GM12891 (cell line): ENCODE measurements at regions not wholly inside any gene's neighbourhood (a gene's known extent, or its start where the extent isn't known, plus 50 kb on each side); places are given as distances from the start of the nearest gene placed in this dataset.

Experiments used
- DNase-seq: peaks from one replicate; pipeline ENCODE4 v3.0.0; 2011; ENCODE audit warnings: low spot score; ENCODE audit not compliant: insufficient read length
- FAIRE-seq: peaks from 2 replicates; lab custom pipeline; 2011; peaks lifted over from hg19 to GRCh38; lab: Jason Lieb, UNC
- PAX5 ChIP-seq: IDR thresholded peaks from 2 replicates; pipeline ENCODE4 v1.6.1; 2011; ENCODE audit warnings: low read length, moderate library complexity, mild to moderate bottlenecking; ENCODE audit not compliant: insufficient read depth, severe bottlenecking
- POLR2A ChIP-seq: IDR thresholded peaks from 2 replicates; pipeline ENCODE4 v1.6.1; 2011; ENCODE audit warnings: low read depth, low read length, control low read depth
- POLR2AphosphoS5 ChIP-seq: IDR thresholded peaks from 2 replicates; pipeline ENCODE4 v1.6.1; 2011; ENCODE audit warnings: low read depth, low read length, control low read depth
- POU2F2 ChIP-seq: IDR thresholded peaks from 2 replicates; pipeline ENCODE4 v1.6.1; 2011; ENCODE audit warnings: low read depth, mild to moderate bottlenecking, control low read depth, low read length, moderate library complexity
- SPI1 ChIP-seq: IDR thresholded peaks from 2 replicates; pipeline ENCODE4 v1.6.1; 2011; ENCODE audit warnings: low read depth, low read length, control low read depth
- TAF1 ChIP-seq: IDR thresholded peaks from 2 replicates; pipeline ENCODE4 v1.6.1; 2011; ENCODE audit warnings: low read depth, low read length, control low read depth

- FAIRE-seq (no peak), DNase-seq (no peak)
- no peak for TF ChIP-seq POU2F2
- no peak for TF ChIP-seq SPI1
- TF ChIP-seq TAF1, result no peak
- TF ChIP-seq PAX5, result no peak
- no peak for TF ChIP-seq POLR2A
- no peak for TF ChIP-seq POLR2AphosphoS5
Measured at GRCh38 chr4:100087743-100088142, 102.5 kb downstream of the DDIT4L start.

- no peak for FAIRE-seq
- TF ChIP-seq TAF1, result no peak
- no peak for TF ChIP-seq POU2F2
- TF ChIP-seq SPI1, result no peak
- no peak for TF ChIP-seq POLR2AphosphoS5
- TF ChIP-seq PAX5, result no peak
- no peak for TF ChIP-seq POLR2A
- DNase-seq, result no peak
Measured at GRCh38 chr4:100086766-100087431, 103.4 kb downstream of the DDIT4L start.

- FAIRE-seq (no peak), DNase-seq (no peak)
- TF ChIP-seq TAF1 (no peak), SPI1 (no peak), POU2F2 (no peak), POLR2A (no peak), POLR2AphosphoS5 (no peak), PAX5 (no peak)
Measured at GRCh38 chr4:100084892-100085291, 105.4 kb downstream of the DDIT4L start.

- DNase-seq (no peak), FAIRE-seq (no peak)
- TF ChIP-seq POLR2A (no peak), POU2F2 (no peak), TAF1 (no peak), SPI1 (no peak), POLR2AphosphoS5 (no peak), PAX5 (peak; percentile 40)
Measured at GRCh38 chr4:100083289-100083688, 107.0 kb downstream of the DDIT4L start.

GRCh38 chr4:100082852-100083251, 107.4 kb downstream of the DDIT4L start:
- DNase-seq (no peak), FAIRE-seq (peak; percentile 20)
- 0 out of 2 replicates have a peak, but pooled peaks have one; percentile 12 for TF ChIP-seq TAF1
- TF ChIP-seq POLR2A, result no peak
- peak; percentile 42; the same call in 1 of the 2 replicates for TF ChIP-seq SPI1

- TF ChIP-seq SPI1 (peak; percentile 35; the same call in 1 of the 2 replicates), POLR2AphosphoS5 (no peak), POLR2A (no peak)
- no peak for DNase-seq
- FAIRE-seq, result no peak
Measured at GRCh38 chr4:100081491-100081890, 108.8 kb downstream of the DDIT4L start.

GRCh38 chr4:100079264-100079663, 111.0 kb downstream of the DDIT4L start:
- no peak for TF ChIP-seq PAX5
- TF ChIP-seq POU2F2, result no peak
- TF ChIP-seq POLR2A, result no peak
- no peak for TF ChIP-seq SPI1
- TF ChIP-seq POLR2AphosphoS5, result no peak
- FAIRE-seq, result peak; percentile 38
- no peak for DNase-seq

GRCh38 chr4:100076753-100077152, 113.5 kb downstream of the DDIT4L start:
- TF ChIP-seq POLR2A (no peak), SPI1 (no peak), PAX5 (no peak), POLR2AphosphoS5 (no peak)
- DNase-seq, result no peak
- no peak for FAIRE-seq

- no peak for DNase-seq
Measured at GRCh38 chr4:100075486-100076270, 114.6 kb downstream of the DDIT4L start.

GRCh38 chr4:100075056-100075455, 115.2 kb downstream of the DDIT4L start:
- DNase-seq (no peak), FAIRE-seq (no peak)
- TF ChIP-seq POLR2AphosphoS5, result no peak
- TF ChIP-seq POLR2A, result no peak
- no peak for TF ChIP-seq TAF1
- TF ChIP-seq POU2F2, result no peak
- no peak for TF ChIP-seq PAX5
- TF ChIP-seq SPI1, result no peak

More at GRCh38 chr4:100075486-100076270, 114.6 kb downstream of the DDIT4L start:
- TF ChIP-seq PAX5, result no peak
- no peak for TF ChIP-seq POLR2A
- no peak for TF ChIP-seq POU2F2
- no peak for TF ChIP-seq SPI1
- no peak for TF ChIP-seq TAF1
- TF ChIP-seq POLR2AphosphoS5, result no peak
- no peak for FAIRE-seq
